ENCODE measurements at regions not wholly inside any gene's neighbourhood (a gene's known extent, or its start where the extent isn't known, plus 50 kb on each side); places are given as distances from the start of the nearest gene placed in this dataset.

GRCh38 chr16:50495673-50496072 lies 52.5 kb upstream of the NKD1 start:
- no peak for TF ChIP-seq POLR2A (IDR thresholded peaks at IDR 0.05)
- no peak for TF ChIP-seq CTCF (IDR thresholded peaks at IDR 0.05)

Data from Peyer's patch (tissue), 4 donors.